NT2/D1 (cell line): ENCODE measurements at regions not wholly inside any gene's neighbourhood (a gene's known extent, or its start where the extent isn't known, plus 50 kb on each side); places are given as distances from the start of the nearest gene placed in this dataset.

Experiments
- DNase-seq: peaks from one replicate; pipeline ENCODE4 v3.0.0-alpha.2; 2011; ENCODE audit warnings: low read depth, low spot score
- H3K27me3 ChIP-seq: 2 replicates; pipeline ENCODE4 v1.6.0; 2011; ENCODE audit warnings: mild to moderate bottlenecking; ENCODE audit not compliant: insufficient read length, insufficient read depth
- H3K36me3 ChIP-seq: 2 replicates; pipeline ENCODE4 v1.6.1; 2011; ENCODE audit warnings: mild to moderate bottlenecking, low read length, mixed read lengths; ENCODE audit not compliant: insufficient read depth, insufficient read length
- H3K4me1 ChIP-seq: 2 replicates; pipeline ENCODE4 v1.5.1; 2011; ENCODE audit not compliant: insufficient read depth, insufficient read length
- H3K4me3 ChIP-seq: 2 replicates; pipeline ENCODE4 v1.5.1; 2011; ENCODE audit warnings: low read depth; ENCODE audit not compliant: insufficient read length
- H3K9ac ChIP-seq: 2 replicates; pipeline ENCODE4 v1.6.0; 2011; ENCODE audit warnings: low read depth; ENCODE audit not compliant: insufficient read length
- H3K9me3 ChIP-seq: 2 replicates; pipeline ENCODE4 v1.5.1; 2011; ENCODE audit warnings: mild to moderate bottlenecking, low read length; ENCODE audit not compliant: insufficient read depth
- SUZ12 ChIP-seq: IDR thresholded peaks from 2 replicates; pipeline ENCODE4 v1.6.1; 2011; ENCODE audit not compliant: insufficient read length, insufficient read depth; ENCODE audit errors: extremely low read depth
- YY1 ChIP-seq: IDR thresholded peaks from 2 replicates; pipeline ENCODE4 v1.6.1; 2011; ENCODE audit not compliant: insufficient read length, insufficient read depth
- ZNF274 ChIP-seq: IDR thresholded peaks from 2 replicates; pipeline ENCODE4 v1.6.1; 2011; ENCODE audit warnings: mild to moderate bottlenecking, low read depth, low read length

GRCh38 chr10:83272666-83273434 lies 866.5 kb upstream of the GHITM start:
- DNase-seq: no peak
- Histone ChIP-seq H3K9me3 (no peaks in the 10 kb centered on the region), H3K4me3 (no peak overlapping the region), H3K9ac (no peak overlapping the region), H3K27me3 (no peaks in the 10 kb centered on the region), H3K36me3 (no peaks in the 10 kb centered on the region), H3K4me1 (no peaks in the 10 kb centered on the region)
- TF ChIP-seq ZNF274 (no peak), SUZ12 (no peak), YY1 (no peak)

- DNase-seq: no peak
- H3K4me1 ChIP-seq: no peaks in the 10 kb centered on the region
These were observed 865.2 kb upstream of the GHITM start for GRCh38 chr10:83274088-83274487.

DNA sequence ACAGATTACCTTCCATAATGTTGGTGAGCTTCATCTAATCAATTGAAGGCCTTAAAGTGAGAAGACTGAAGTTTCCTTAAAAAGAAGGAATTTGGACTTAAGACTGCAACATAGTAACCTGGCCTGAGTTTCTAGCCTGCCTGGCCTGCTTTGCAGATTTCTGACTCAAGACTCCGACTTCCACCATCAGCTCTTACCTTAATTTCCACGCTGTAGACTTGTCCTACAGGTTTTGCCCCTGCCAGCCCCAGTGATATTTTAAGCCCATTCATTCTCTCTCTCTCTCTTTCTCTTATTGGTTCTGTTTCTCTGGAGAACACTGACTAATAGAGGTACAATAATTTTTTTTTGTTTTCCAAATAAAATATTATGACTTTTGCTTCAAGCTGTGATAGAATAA lies 862.3 kb upstream of the GHITM start:
- Histone ChIP-seq H3K4me1 (no peaks in the 10 kb centered on the region), H3K4me3 (no peak overlapping the region), H3K27me3 (no peaks in the 10 kb centered on the region), H3K36me3 (no peaks in the 10 kb centered on the region), H3K9me3 (no peaks in the 10 kb centered on the region), H3K9ac (no peak overlapping the region)
- DNase-seq: no peak
- TF ChIP-seq ZNF274 (no peak), YY1 (no peak), SUZ12 (no peak)

More at GRCh38 chr10:83274088-83274487, 865.2 kb upstream of the GHITM start:
- Histone ChIP-seq H3K27me3 (no peaks in the 10 kb centered on the region), H3K36me3 (no peaks in the 10 kb centered on the region), H3K4me3 (no peak overlapping the region), H3K9ac (no peak overlapping the region), H3K9me3 (no peaks in the 10 kb centered on the region)
- TF ChIP-seq SUZ12 (no peak), YY1 (no peak), ZNF274 (no peak)

- Histone ChIP-seq H3K4me3 (no peak overlapping the region), H3K27me3 (no peaks in the 10 kb centered on the region), H3K4me1 (no peaks in the 10 kb centered on the region), H3K9me3 (no peaks in the 10 kb centered on the region), H3K9ac (no peak overlapping the region), H3K36me3 (no peaks in the 10 kb centered on the region)
- TF ChIP-seq ZNF274 (no peak), SUZ12 (no peak), YY1 (no peak)
- DNase-seq: no peak
These were observed 856.2 kb upstream of the GHITM start for GRCh38 chr10:83283151-83283550.

DNA sequence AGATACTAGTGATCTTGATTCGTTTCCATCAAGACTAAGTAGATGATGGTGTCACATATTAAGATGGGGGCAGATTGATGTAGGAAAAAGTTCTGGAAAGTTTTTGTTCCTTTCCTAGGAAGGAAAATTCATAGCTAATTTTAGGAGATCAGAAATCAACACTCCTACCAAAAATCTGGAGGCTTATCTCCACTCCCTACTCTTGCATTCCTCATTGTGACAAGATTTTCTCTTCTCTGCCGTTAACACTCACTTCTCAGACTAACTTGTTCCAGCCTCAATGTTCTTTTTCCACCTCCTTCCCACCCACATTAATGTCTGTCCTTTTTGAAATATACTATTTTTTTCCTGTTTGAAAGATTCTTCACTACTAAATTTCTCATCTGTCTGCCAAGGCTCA lies 851.9 kb upstream of the GHITM start:
- TF ChIP-seq SUZ12 (no peak), YY1 (no peak), ZNF274 (no peak)
- no peak overlapping the region for H3K4me3 ChIP-seq
- no peaks in the 10 kb centered on the region for H3K27me3 ChIP-seq
- no peaks in the 10 kb centered on the region for H3K9me3 ChIP-seq
- H3K9ac ChIP-seq: no peak overlapping the region
- H3K36me3 ChIP-seq: no peaks in the 10 kb centered on the region
- no peak for DNase-seq
- H3K4me1 ChIP-seq: no peaks in the 10 kb centered on the region

GRCh38 chr10:83289373-83289772 lies 849.9 kb upstream of the GHITM start:
- H3K9ac ChIP-seq: no peak overlapping the region
- peak; percentile 3 for DNase-seq
- H3K4me1 ChIP-seq: no peaks in the 10 kb centered on the region
- no peak overlapping the region for H3K4me3 ChIP-seq
- no peak for TF ChIP-seq SUZ12
- no peak for TF ChIP-seq YY1
- no peak for TF ChIP-seq ZNF274
- no peaks in the 10 kb centered on the region for H3K36me3 ChIP-seq
- H3K9me3 ChIP-seq: no peaks in the 10 kb centered on the region
- H3K27me3 ChIP-seq: no peaks in the 10 kb centered on the region

- H3K9ac ChIP-seq: no peak overlapping the region
- H3K27me3 ChIP-seq: no peaks in the 10 kb centered on the region
- no peak overlapping the region for H3K4me3 ChIP-seq
- H3K4me1 ChIP-seq: no peaks in the 10 kb centered on the region
- H3K9me3 ChIP-seq: no peaks in the 10 kb centered on the region
- DNase-seq: no peak
- no peaks in the 10 kb centered on the region for H3K36me3 ChIP-seq
- no peak for TF ChIP-seq ZNF274
These were observed 849.4 kb upstream of the GHITM start for GRCh38 chr10:83289948-83290347.

DNA sequence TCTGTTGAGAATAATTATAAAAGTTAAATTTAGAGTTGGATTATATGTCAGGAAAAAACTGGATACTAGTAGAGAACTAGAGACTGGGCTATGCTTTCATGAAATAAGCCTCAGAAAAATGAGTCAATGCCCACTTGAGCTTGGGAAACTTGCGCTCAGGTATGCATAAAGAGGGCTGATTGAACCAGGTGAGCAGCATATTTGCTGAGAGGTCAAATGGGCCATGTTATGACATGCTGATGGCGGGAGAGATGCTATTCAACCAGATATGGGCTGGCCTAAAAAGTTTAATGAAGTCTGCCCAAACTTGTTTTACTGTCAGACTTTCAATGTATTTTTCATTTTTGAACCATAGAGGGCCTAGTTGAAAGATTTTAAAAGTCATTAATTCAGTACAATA lies 837.6 kb upstream of the GHITM start:
- H3K27me3 ChIP-seq: no peaks in the 10 kb centered on the region
- DNase-seq: no peak
- no peak for TF ChIP-seq SUZ12
- no peak for TF ChIP-seq ZNF274
- no peak for TF ChIP-seq YY1
- H3K4me1 ChIP-seq: no peaks in the 10 kb centered on the region
- H3K9me3 ChIP-seq: no peaks in the 10 kb centered on the region
- H3K9ac ChIP-seq: no peak overlapping the region
- H3K4me3 ChIP-seq: no peak overlapping the region
- H3K36me3 ChIP-seq: no peaks in the 10 kb centered on the region
